UCSD-AML1 (cell line): ENCODE measurements at regions not wholly inside any gene's neighbourhood (a gene's known extent, or its start where the extent isn't known, plus 50 kb on each side); places are given as distances from the start of the nearest gene placed in this dataset.

Source experiments
- DNase-seq: peaks from one replicate; lab custom pipeline; 2025; ENCODE audit not compliant: unreplicated experiment; lab: John Stamatoyannopoulos, UW

DNA sequence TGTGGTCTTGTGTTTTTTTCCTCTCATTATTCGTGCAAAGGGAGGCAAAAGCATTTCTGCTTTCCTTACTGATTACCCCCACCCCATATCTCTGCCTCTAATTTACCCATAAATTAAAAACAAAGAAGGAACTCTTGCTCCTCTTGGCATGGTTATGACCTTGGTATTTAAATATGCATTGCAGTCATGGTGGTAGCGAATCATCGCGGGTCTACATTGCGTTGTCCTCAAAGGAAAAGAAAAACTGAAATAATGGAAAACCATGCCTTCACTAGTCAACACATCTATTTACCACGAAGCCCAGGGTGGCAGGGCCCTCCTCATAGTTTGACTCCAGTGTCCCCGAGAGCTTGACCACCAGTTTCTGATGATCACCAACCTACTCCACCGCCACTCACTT lies 126.7 kb upstream of the PARP11 start:
- no peak for DNase-seq

GRCh38 chr12:3998968-3999792 lies 126.0 kb upstream of the PARP11 start:
- DNase-seq, result no peak

- DNase-seq, result no peak
Measured at GRCh38 chr12:3998397-3998796, 125.2 kb upstream of the PARP11 start.

- DNase-seq, result no peak
Measured at GRCh38 chr12:3996322-3996721, 123.1 kb upstream of the PARP11 start.

DNA sequence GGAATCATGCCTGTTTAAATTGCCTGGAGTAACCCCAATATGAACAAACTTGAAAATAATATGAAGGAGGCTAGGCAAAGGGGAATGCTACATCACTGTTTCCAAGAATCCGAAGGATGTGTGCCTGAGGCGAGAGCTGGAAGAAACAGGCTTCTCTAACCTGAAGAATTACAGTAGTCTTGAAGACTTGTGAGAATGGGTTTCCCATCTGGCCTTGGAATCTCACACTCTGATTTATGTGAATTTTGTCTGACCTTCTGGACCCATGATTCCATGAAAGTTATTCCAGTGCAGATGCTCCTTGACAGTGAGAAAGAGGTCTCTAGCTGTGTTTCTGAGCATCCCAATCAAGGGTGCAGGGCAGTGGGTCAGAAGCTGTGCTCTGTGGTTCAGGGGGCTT lies 122.1 kb upstream of the PARP11 start:
- DNase-seq, result no peak

DNA sequence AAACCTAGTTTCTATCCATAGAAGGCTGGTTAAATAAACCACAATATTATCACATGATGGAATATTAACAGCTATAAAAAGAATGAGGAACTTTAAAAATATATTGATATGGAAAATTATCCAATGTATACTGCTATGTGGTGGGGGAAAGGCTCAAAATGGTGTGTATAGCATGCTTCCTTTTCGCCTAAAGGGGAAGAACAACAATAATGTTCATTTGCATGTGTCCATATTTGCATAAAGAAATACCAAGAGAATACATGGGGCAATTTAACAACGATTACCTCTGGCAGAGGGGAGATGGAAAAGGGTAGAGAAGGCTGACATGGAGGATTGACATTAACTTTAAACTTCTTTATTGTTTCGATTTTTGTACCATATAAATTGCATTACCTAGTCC lies 121.3 kb upstream of the PARP11 start:
- DNase-seq, result no peak

GRCh38 chr12:3992945-3993344 lies 119.7 kb upstream of the PARP11 start:
- no peak for DNase-seq

GRCh38 chr12:3991798-3992580 lies 118.8 kb upstream of the PARP11 start:
- DNase-seq, result no peak

GRCh38 chr12:3990501-3991280 lies 117.5 kb upstream of the PARP11 start:
- no peak for DNase-seq

GRCh38 chr12:3989218-3989550 lies 116.0 kb upstream of the PARP11 start:
- DNase-seq, result no peak

DNA sequence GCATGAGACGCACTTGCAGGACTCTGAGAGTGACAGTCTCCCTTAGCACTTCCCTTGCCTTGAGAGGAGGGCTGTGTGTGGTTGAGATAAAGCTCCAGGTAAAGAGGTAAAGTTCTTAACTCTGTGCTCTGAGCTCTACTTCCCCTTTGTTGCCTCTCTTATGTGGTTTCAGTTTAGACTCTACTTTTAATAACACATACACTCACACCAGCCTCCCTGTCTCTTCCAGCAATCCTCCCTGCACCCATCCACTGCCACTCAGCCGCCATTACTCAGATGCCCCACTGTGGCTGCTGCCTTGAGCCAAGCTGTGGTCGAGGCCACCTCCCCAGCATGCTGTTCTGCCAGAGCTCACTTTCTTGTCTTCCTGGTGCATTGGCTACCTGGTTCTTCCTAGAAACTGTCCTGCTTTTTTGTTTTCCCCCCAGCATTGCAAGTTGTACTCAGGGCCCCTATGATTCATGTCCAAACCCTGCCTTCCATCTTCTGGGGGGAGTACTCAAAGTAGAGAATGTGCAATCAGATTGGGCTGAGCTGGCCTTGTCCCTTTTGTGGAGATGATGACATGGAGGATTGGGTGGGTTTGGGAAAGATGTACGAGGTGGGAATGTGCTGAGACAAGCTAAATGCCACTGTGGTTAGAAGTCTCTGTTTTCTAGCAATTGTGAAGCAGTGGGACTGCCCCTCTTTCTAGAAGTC lies 115.5 kb upstream of the PARP11 start:
- DNase-seq, result no peak

- DNase-seq, result no peak
Measured at GRCh38 chr12:3987571-3987970, 114.4 kb upstream of the PARP11 start.

- DNase-seq, result no peak
Measured at GRCh38 chr12:3980504-3981272, 107.5 kb upstream of the PARP11 start.

DNA sequence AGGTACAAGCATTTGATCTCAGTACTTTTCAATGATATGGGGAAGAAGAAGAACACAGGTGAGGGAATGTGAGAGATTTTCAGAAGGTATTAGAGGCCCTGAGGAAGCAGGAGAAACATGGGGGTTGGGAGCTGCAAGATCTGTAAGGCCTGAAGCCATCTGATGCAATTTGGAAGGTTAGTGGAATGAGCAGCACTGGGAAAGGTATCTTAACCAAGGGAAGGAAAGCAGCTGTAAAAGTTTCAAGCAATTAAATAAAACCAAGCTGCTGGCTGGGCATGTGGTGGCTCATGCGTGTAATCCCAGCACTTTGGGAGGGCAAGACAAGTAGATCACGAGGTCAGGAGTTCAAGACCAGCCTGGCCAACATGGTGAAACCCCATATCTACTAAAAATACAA lies 104.4 kb upstream of the PARP11 start:
- DNase-seq, result no peak

- no peak for DNase-seq
Measured at GRCh38 chr12:3976351-3976938, 103.2 kb upstream of the PARP11 start.

DNA sequence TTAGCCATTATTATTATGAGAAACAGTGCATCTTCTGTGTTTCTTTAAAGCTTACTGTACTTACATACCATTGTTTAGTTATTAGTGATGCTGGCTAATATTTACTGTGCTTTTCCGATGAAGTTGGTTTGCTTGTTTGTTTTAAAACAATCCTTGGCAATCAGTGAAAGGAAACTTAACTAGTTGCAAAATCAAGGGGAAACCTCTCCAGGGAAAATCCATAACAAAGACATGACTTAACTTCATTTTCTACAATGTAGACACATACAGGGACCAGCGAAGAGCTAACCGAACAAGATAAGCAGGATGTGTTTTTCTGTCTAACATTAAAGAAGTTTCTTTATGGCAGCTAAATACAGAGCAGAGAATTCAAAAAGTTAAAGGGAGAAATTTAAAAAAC lies 102.5 kb upstream of the PARP11 start:
- DNase-seq, result no peak

DNA sequence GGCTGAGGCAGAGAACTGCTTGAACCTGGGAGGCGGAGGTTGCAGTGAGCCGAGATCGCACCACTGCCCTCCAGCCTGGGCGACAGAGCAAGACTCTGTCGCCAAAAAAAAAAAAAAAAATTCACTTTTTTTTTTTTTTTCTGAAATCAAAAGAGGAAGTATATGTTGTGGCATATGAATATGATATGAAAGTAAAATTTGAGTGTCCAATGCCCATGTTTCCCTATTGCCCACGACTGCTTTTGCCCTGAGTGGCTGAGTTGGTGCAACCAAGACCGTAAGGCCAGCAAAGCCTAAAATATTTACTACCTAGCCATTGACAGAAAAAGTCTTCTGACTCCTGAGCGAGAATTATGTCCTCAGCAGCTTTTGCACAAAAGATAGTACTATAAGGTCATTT lies 101.7 kb upstream of the PARP11 start:
- no peak for DNase-seq

- DNase-seq, result no peak
Measured at GRCh38 chr12:3973973-3974644, 100.9 kb upstream of the PARP11 start.

DNA sequence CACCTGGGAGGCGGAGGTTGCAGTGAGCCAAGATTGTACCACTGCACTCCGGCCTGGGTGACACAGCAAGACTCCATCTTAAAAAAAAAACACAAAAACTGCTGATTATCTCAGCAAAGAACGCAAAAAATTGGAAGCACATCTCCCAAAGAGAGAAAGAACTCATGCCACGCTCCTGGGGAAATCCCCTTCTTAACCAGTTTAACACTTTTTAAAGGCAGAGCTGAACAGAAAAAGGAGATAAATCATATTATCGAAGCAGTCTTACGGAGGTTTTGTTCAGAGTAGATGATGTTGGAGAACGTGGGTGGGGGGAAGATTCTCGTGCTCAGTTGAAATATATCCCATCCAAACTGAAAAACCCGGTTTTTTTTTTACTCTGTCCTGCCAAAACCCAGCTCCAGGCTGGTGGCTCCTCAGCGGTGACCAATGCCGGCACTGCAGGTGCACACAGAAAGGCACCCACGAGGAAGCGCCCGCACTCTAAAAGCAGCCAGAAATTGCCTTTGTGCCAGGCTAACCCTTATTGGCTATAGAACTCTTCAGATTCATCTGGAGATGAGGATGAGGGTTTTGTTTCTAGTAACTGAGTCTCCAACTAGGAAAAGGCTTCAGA lies 100.2 kb upstream of the PARP11 start:
- no peak for DNase-seq
